Hepatocyte (in vitro differentiated cells): ENCODE measurements at regions not wholly inside any gene's neighbourhood (a gene's known extent, or its start where the extent isn't known, plus 50 kb on each side); places are given as distances from the start of the nearest gene placed in this dataset.

Experiments used
- DNase-seq: peaks from one replicate; pipeline ENCODE4 v3.0.0-alpha.2; 2016; ENCODE audit warnings: low spot score
- H2AFZ ChIP-seq: fragments of 200-600 bp; sonication (generic); 2 replicates; pipeline ENCODE4 v1.6.0; 2016; ENCODE audit warnings: antibody characterized with exemption, mild to moderate bottlenecking
- H3K27ac ChIP-seq: fragments of 200-600 bp; sonication (generic); 2 replicates; pipeline ENCODE4 v1.5.1; 2016; ENCODE audit warnings: mild to moderate bottlenecking
- H3K27me3 ChIP-seq: fragments of 200-600 bp; sonication (generic); 2 replicates; pipeline ENCODE4 v1.6.1; 2016
- H3K36me3 ChIP-seq: fragments of 200-600 bp; sonication (generic); replicated peaks from 2 replicates; pipeline ENCODE4 v1.5.1; 2016; ENCODE audit warnings: low read depth; ENCODE audit not compliant: insufficient read depth
- H3K4me1 ChIP-seq: fragments of 200-600 bp; sonication (generic); 2 replicates; pipeline ENCODE4 v1.5.1; 2016; ENCODE audit warnings: mild to moderate bottlenecking, moderate library complexity; ENCODE audit not compliant: insufficient read depth
- H3K4me2 ChIP-seq: fragments of 200-600 bp; sonication (generic); 2 replicates; pipeline ENCODE4 v1.6.0; 2016
- H3K4me3 ChIP-seq: fragments of 200-600 bp; sonication (generic); 2 replicates; pipeline ENCODE4 v1.5.1; 2016; ENCODE audit warnings: mild to moderate bottlenecking
- H3K79me2 ChIP-seq: fragments of 200-600 bp; sonication (generic); 2 replicates; pipeline ENCODE4 v1.6.0; 2017; ENCODE audit warnings: mild to moderate bottlenecking
- H3K9me2 ChIP-seq: fragments of 200-600 bp; sonication (generic); replicated peaks from 2 replicates; pipeline ENCODE4 v1.6.0; 2017; ENCODE audit warnings: mild to moderate bottlenecking; ENCODE audit not compliant: insufficient read depth
- H3K9me3 ChIP-seq: fragments of 200-600 bp; sonication (generic); 2 replicates; pipeline ENCODE4 v1.5.1; 2016; ENCODE audit warnings: low read depth, mild to moderate bottlenecking
- H4K20me1 ChIP-seq: fragments of 200-600 bp; sonication (generic); 2 replicates; pipeline ENCODE4 v1.6.0; 2016; ENCODE audit warnings: mild to moderate bottlenecking; ENCODE audit not compliant: insufficient read depth, poor library complexity, severe bottlenecking
- CTCF ChIP-seq: fragments of 200-600 bp; sonication (generic); IDR thresholded peaks from 2 replicates; pipeline ENCODE4 v1.5.1; 2016; ENCODE audit warnings: antibody characterized with exemption, mild to moderate bottlenecking; ENCODE audit not compliant: poor library complexity
- EZH2 ChIP-seq: fragments of 200-600 bp; sonication (generic); IDR thresholded peaks from 2 replicates; pipeline ENCODE4 v1.6.1; 2016; ENCODE audit warnings: antibody characterized with exemption, mild to moderate bottlenecking, borderline replicate concordance
- EZH2phosphoT487 ChIP-seq: fragments of 200-600 bp; sonication (generic); IDR thresholded peaks from one replicate; pipeline ENCODE4 v1.6.1; 2018; ENCODE audit warnings: antibody characterized with exemption, mild to moderate bottlenecking, low read depth, moderate library complexity; ENCODE audit not compliant: unreplicated experiment, severe bottlenecking
- WGBS: methylation state at CpG from one replicate; pipeline ENCODE4 v1.1.6; 2016; ENCODE audit warnings: low lambda C conversion rate; ENCODE audit errors: missing lambda C conversion rate; 5-methylcytosine and 5-hydroxymethylcytosine counted together

- H3K9me2 ChIP-seq: no peaks in the 10 kb centered on the region
- H3K27me3 ChIP-seq: no peaks in the 10 kb centered on the region
- no peak overlapping the region for H3K4me2 ChIP-seq
- DNase-seq: no peak
- no peak overlapping the region for H2AFZ ChIP-seq
- H3K27ac ChIP-seq: no peak overlapping the region
- H4K20me1 ChIP-seq: no peaks in the 10 kb centered on the region
- no peaks in the 10 kb centered on the region for H3K9me3 ChIP-seq
- WGBS: 86% methylated on average over 1 of the region's 1 CpG
- H3K4me1 ChIP-seq: no peaks in the 10 kb centered on the region
- TF ChIP-seq CTCF: no peak
- no peak for TF ChIP-seq EZH2phosphoT487
- TF ChIP-seq EZH2: no peak
- H3K36me3 ChIP-seq: no peaks in the 10 kb centered on the region
- no peak overlapping the region for H3K4me3 ChIP-seq
- no peaks in the 10 kb centered on the region for H3K79me2 ChIP-seq
These were observed 194.7 kb upstream of the MCHR2 start for GRCh38 chr6:100188754-100189153.

GRCh38 chr6:100186552-100186951 is 192.5 kb upstream of the MCHR2 start:
- Histone ChIP-seq H3K9me3 (no peaks in the 10 kb centered on the region), H4K20me1 (no peaks in the 10 kb centered on the region), H3K27me3 (no peaks in the 10 kb centered on the region), H3K4me3 (no peak overlapping the region), H3K27ac (no peak overlapping the region), H3K9me2 (no peaks in the 10 kb centered on the region), H3K36me3 (no peaks in the 10 kb centered on the region), H3K79me2 (no peaks in the 10 kb centered on the region), H3K4me2 (no peak overlapping the region), H2AFZ (no peak overlapping the region), H3K4me1 (no peaks in the 10 kb centered on the region)
- TF ChIP-seq CTCF (no peak), EZH2phosphoT487 (no peak), EZH2 (no peak)
- no peak for DNase-seq
- 76% methylated on average over 5 of the region's 5 CpGs for WGBS

GRCh38 chr6:100185615-100186014 is 191.6 kb upstream of the MCHR2 start:
- Histone ChIP-seq H3K27ac (no peak overlapping the region), H3K4me3 (no peak overlapping the region), H2AFZ (no peak overlapping the region), H3K4me2 (no peak overlapping the region), H3K27me3 (no peaks in the 10 kb centered on the region), H3K4me1 (no peaks in the 10 kb centered on the region), H3K9me3 (no peaks in the 10 kb centered on the region), H3K79me2 (no peaks in the 10 kb centered on the region), H3K36me3 (no peaks in the 10 kb centered on the region), H3K9me2 (no peaks in the 10 kb centered on the region), H4K20me1 (no peaks in the 10 kb centered on the region)
- DNase-seq: no peak
- no peak for TF ChIP-seq EZH2
- no peak for TF ChIP-seq CTCF
- no peak for TF ChIP-seq EZH2phosphoT487
- 73% methylated on average over 3 of the region's 3 CpGs for WGBS

- whole genome bisulfite sequencing: 93% methylated on average over 3 of the region's 3 CpGs
- no peak for TF ChIP-seq EZH2
- no peak for TF ChIP-seq EZH2phosphoT487
- no peak for TF ChIP-seq CTCF
These were observed 190.4 kb upstream of the MCHR2 start for GRCh38 chr6:100184473-100184872.

More at GRCh38 chr6:100184473-100184872, 190.4 kb upstream of the MCHR2 start:
- H3K9me3 ChIP-seq: no peaks in the 10 kb centered on the region
- no peaks in the 10 kb centered on the region for H3K36me3 ChIP-seq
- no peak overlapping the region for H2AFZ ChIP-seq
- no peaks in the 10 kb centered on the region for H4K20me1 ChIP-seq
- H3K4me1 ChIP-seq: no peaks in the 10 kb centered on the region
- no peak overlapping the region for H3K4me3 ChIP-seq
- H3K27ac ChIP-seq: no peak overlapping the region
- H3K79me2 ChIP-seq: no peaks in the 10 kb centered on the region
- no peak for DNase-seq
- no peaks in the 10 kb centered on the region for H3K9me2 ChIP-seq
- no peaks in the 10 kb centered on the region for H3K27me3 ChIP-seq
- H3K4me2 ChIP-seq: no peak overlapping the region
